Brain microvascular endothelial cell (primary cell): ENCODE measurements at regions not wholly inside any gene's neighbourhood (a gene's known extent, or its start where the extent isn't known, plus 50 kb on each side); places are given as distances from the start of the nearest gene placed in this dataset.
"Not testable (repeated sequence)": the region's sequence is repeated elsewhere in the genome, so short reads cannot be mapped to it uniquely, and the experiment has no call there.

Experiments
- DNase-seq: peaks from one replicate; pipeline ENCODE4 v3.0.0-alpha.2; 2020
- H3K27ac ChIP-seq: fragments of 250-450 bp; sonication (Bioruptor Pico); 2 replicates; pipeline ENCODE4 v1.5.1; 2020; ENCODE audit warnings: mild to moderate bottlenecking, moderate library complexity
- H3K27me3 ChIP-seq: fragments of 250-450 bp; sonication (Bioruptor Pico); replicated peaks from 2 replicates; pipeline ENCODE4 v1.5.1; 2020; ENCODE audit warnings: mild to moderate bottlenecking
- H3K36me3 ChIP-seq: fragments of 250-450 bp; sonication (Bioruptor Pico); replicated peaks from 2 replicates; pipeline ENCODE4 v1.5.1; 2020; ENCODE audit warnings: mild to moderate bottlenecking
- H3K4me3 ChIP-seq: 2 replicates; pipeline ENCODE4 v1.5.1; 2011; ENCODE audit warnings: low read depth, mild to moderate bottlenecking, control low read depth, low read length, moderate library complexity
- in situ Hi-C: cut with HindIII; loops from 2 replicates; pipeline ENCODE4 v1.10.0; 2017; ENCODE audit warnings: low sequenced_read_pairs, low pct_ligation_motif_present
- TF ChIP-seq, protein P1 (sequence below): IDR thresholded peaks from 2 replicates; pipeline ENCODE4 v1.5.1; 2011; ENCODE audit warnings: low read depth, mild to moderate bottlenecking, moderate library complexity, low read length, control low read depth, inconsistent platforms; ENCODE audit errors: missing control alignments

GRCh38 chr3:177802151-177802900 lies 605.0 kb upstream of the TBL1XR1 start:
- DNase-seq, result no peak
- TF ChIP-seq, protein P1, sequence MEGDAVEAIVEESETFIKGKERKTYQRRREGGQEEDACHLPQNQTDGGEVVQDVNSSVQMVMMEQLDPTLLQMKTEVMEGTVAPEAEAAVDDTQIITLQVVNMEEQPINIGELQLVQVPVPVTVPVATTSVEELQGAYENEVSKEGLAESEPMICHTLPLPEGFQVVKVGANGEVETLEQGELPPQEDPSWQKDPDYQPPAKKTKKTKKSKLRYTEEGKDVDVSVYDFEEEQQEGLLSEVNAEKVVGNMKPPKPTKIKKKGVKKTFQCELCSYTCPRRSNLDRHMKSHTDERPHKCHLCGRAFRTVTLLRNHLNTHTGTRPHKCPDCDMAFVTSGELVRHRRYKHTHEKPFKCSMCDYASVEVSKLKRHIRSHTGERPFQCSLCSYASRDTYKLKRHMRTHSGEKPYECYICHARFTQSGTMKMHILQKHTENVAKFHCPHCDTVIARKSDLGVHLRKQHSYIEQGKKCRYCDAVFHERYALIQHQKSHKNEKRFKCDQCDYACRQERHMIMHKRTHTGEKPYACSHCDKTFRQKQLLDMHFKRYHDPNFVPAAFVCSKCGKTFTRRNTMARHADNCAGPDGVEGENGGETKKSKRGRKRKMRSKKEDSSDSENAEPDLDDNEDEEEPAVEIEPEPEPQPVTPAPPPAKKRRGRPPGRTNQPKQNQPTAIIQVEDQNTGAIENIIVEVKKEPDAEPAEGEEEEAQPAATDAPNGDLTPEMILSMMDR, result no peak
- in situ Hi-C loops, result no loop called here
- H3K36me3 ChIP-seq, result no peaks in the 10 kb centered on the region
- no peak overlapping the region for H3K4me3 ChIP-seq
- no peak overlapping the region for H3K27ac ChIP-seq
- H3K27me3 ChIP-seq, result no peaks in the 10 kb centered on the region

GRCh38 chr3:177803500-177803899 lies 606.2 kb upstream of the TBL1XR1 start:
- Histone ChIP-seq H3K36me3 (no peaks in the 10 kb centered on the region), H3K27me3 (no peaks in the 10 kb centered on the region), H3K27ac (no peak overlapping the region), H3K4me3 (no peak overlapping the region)
- in situ Hi-C loops, result no loop called here
- TF ChIP-seq, protein P1, result no peak
- DNase-seq, result no peak

DNA sequence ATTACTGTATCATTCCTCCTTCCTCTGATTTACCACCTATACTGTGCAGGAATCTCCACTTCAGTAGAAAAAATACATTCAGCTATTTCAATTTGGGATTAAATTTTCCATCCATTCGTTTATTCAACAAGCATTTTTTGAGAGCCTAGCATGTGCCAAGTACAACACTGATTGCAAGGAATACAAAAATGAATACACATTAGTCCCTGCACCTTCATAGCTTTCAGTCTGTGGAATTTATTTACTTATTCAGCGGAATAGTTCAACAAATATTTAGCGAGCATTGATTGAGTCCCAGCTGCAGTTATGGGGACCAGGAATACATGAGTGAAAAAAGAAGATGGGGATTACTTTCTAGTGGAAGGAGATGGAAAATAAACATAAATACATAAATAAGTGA lies 606.8 kb upstream of the TBL1XR1 start:
- H3K27me3 ChIP-seq, result no peaks in the 10 kb centered on the region
- in situ Hi-C loops, result no loop called here
- H3K4me3 ChIP-seq, result no peak overlapping the region
- H3K27ac ChIP-seq, result no peak overlapping the region
- TF ChIP-seq, protein P1, result no peak
- DNase-seq, result no peak
- H3K36me3 ChIP-seq, result no peaks in the 10 kb centered on the region

DNA sequence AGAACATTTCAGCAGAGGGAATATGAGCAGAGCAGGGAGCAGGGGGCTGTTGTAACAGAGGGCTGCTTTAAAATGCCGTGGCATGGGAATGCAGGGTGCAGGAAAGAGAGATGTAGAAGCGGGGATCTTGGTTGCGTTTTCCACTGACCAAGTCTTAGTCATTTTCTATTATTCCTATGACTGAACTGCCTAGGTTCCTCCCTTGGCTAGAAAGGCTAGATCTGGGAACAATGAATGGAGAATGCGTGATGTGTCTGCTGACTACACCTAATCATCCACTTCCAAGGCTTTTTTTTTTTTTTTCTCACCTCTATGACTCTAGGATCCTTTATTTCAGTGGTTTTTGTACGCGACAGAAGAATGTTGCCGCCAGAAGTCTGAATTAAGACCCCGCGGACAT lies 607.4 kb upstream of the TBL1XR1 start:
- Histone ChIP-seq H3K27ac (no peak overlapping the region), H3K27me3 (no peaks in the 10 kb centered on the region), H3K36me3 (no peaks in the 10 kb centered on the region), H3K4me3 (no peak overlapping the region)
- TF ChIP-seq, protein P1, result no peak
- in situ Hi-C loops, result no loop called here
- no peak for DNase-seq

DNA sequence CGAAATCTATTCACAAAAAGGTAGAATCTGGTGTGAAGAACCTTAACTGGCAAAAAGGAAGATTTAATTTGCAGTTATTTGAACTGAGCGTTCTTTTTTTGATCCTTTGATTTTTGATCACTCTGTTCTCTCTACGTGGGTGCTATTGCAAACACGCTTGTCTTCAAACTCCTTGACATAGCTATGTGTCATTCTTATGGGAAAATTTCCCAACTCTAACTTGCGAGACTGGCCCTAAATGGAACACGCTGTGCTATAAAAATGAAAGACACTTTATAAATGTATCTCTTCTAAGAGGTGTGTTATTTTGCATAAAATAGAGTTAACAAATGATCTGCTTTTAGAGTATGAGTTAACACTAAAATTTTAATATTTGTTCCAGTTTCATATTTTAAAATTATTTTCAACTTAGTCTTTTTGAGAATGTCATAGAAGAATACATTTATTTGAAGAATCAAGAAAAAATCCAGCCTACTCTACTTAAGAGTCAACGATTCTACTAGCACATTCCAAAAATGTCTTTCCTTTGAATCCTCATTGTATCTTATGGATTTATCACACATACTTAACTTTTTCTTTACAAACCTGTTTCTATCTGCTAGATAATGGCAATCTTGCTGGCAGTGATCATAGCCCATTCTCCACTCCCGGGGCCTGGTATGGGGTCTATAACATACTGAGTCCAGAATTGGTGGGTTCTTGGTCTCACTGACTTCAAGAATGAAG lies 610.0 kb upstream of the TBL1XR1 start:
- TF ChIP-seq, protein P1, result no peak
- H3K27ac ChIP-seq, result peak overlapping the region; percentile 20
- no peaks in the 10 kb centered on the region for H3K36me3 ChIP-seq
- DNase-seq, result no peak
- no peak overlapping the region for H3K4me3 ChIP-seq
- H3K27me3 ChIP-seq, result no peaks in the 10 kb centered on the region
- in situ Hi-C loops, result no loop called here

DNA sequence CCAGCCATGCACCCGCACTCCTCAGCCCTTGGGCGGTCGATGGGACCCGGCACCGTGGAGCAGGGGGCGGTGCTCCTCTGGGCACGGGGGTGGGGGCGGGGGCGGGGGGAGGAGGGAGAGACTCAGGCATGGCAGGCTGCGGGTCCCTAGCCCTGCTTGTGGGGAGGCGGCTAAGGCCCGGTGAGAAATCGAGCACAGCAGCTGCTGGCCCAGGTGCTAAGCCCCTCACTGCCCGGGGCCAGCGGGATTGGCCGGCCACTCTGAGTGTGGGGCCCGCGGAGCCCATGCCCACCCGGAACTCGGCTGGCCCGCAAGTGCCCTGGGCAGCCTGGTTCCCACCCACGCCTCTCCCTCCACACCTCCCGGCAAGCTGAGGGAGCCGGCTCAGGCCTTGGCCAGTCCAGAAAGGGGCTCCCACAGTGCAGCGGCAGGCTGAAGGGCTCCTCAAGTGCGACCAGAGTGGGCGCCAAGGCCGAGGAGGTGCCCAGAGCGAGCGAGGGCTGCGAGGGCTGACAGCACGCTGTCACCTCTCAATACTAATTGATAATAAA lies 611.7 kb upstream of the TBL1XR1 start:
- DNase-seq, H3K4me3 ChIP-seq, H3K27ac ChIP-seq, H3K27me3 ChIP-seq, in situ Hi-C loops, H3K36me3 ChIP-seq: not testable (repeated sequence)
